Panc1 (cell line): ENCODE measurements at regions not wholly inside any gene's neighbourhood (a gene's known extent, or its start where the extent isn't known, plus 50 kb on each side); places are given as distances from the start of the nearest gene placed in this dataset.

ENCODE experiments used
- ATAC-seq: fragments of 200-7000 bp; cut with Tn5 transposase; 2 replicates; pipeline ENCODE4 v1.9.1; 2020; ENCODE audit warnings: mild to moderate bottlenecking, moderate library complexity
- BruUV-seq: library from RNA; stranded (reverse); fragments of 400-500 nt; replicated peaks from 2 replicates; lab custom pipeline; 2021; lab: Mats Ljungman, UMichigan
- CTCF ChIA-PET: fragments of 300-600 bp; sonication (Branson Sonifier 250); formaldehyde crosslinking; loops from one replicate; lab custom pipeline; 2022; ENCODE audit warnings: antibody characterized with exemption; lab: Charles Lee
- POLR2A ChIA-PET: fragments of 300-600 bp; sonication (Branson Sonifier 250); formaldehyde crosslinking; loops from one replicate; lab custom pipeline; 2022; ENCODE audit warnings: antibody characterized with exemption; lab: Charles Lee
- DNase-seq: peaks from one replicate; pipeline ENCODE4 v3.0.0-alpha.2; 2010; ENCODE audit warnings: low read depth, low spot score
- H3K27ac ChIP-seq: 2 replicates; pipeline ENCODE4 v1.5.1; 2011; ENCODE audit warnings: mild to moderate bottlenecking, low read length, inconsistent platforms
- H3K27me3 ChIP-seq: fragments of 200-500 bp; sonication (Bioruptor generic); 2 replicates; pipeline ENCODE4 v1.6.0; 2014; ENCODE audit warnings: low read length, inconsistent platforms; ENCODE audit not compliant: control insufficient read depth, insufficient read depth
- H3K36me3 ChIP-seq: fragments of 200-500 bp; sonication (Bioruptor generic); 2 replicates; pipeline ENCODE4 v1.5.1; 2014; ENCODE audit warnings: inconsistent platforms, mild to moderate bottlenecking, low read length, moderate library complexity; ENCODE audit not compliant: control insufficient read depth, insufficient read depth
- H3K4me1 ChIP-seq: 2 replicates; pipeline ENCODE4 v1.5.1; 2011; ENCODE audit warnings: inconsistent platforms, mild to moderate bottlenecking, low read length, moderate library complexity; ENCODE audit not compliant: control insufficient read depth, insufficient read depth
- H3K4me3 ChIP-seq, 2 experiments: 2 replicates each; pipeline ENCODE4 v1.5.1; 2011 to 2012; ENCODE audit warnings: low read depth in 2 of 2, low read length in 2 of 2, mild to moderate bottlenecking in 2 of 2, inconsistent platforms in 1 of 2, moderate library complexity in 1 of 2
- H3K9me3 ChIP-seq: fragments of 200-500 bp; sonication (Bioruptor generic); 2 replicates; pipeline ENCODE4 v1.5.1; 2014; ENCODE audit warnings: low read depth, mild to moderate bottlenecking, inconsistent platforms, low read length, moderate library complexity; ENCODE audit not compliant: control insufficient read depth, insufficient read depth
- POLR2AphosphoS5 ChIP-seq: IDR thresholded peaks from 2 replicates; pipeline ENCODE4 v1.6.1; 2012; ENCODE audit warnings: mild to moderate bottlenecking, low read depth, low read length, moderate library complexity
- REST ChIP-seq, 2 experiments: IDR thresholded peaks; 2 replicates each; pipeline ENCODE4 v1.6.1; 2011 to 2012; ENCODE audit warnings: low read depth in 2 of 2, control low read depth in 1 of 2, low read length in 1 of 2, mild to moderate bottlenecking in 1 of 2, moderate library complexity in 1 of 2; ENCODE audit not compliant: insufficient read depth in 1 of 2
- SIN3A ChIP-seq: IDR thresholded peaks from 2 replicates; pipeline ENCODE4 v1.6.1; 2012; ENCODE audit warnings: low read depth, mild to moderate bottlenecking, low read length, moderate library complexity, borderline replicate concordance; ENCODE audit not compliant: insufficient read depth
- TCF7L2 ChIP-seq: IDR thresholded peaks from 2 replicates; pipeline ENCODE4 v1.6.1; 2011; ENCODE audit warnings: mild to moderate bottlenecking, low read depth, low read length, inconsistent platforms
- in situ Hi-C: cut with HindIII; loops from 2 replicates; pipeline ENCODE4 v1.10.0; 2016; ENCODE audit warnings: low sequenced_read_pairs, low pct_unique_long_range_greater_than_20kb
- intact Hi-C: fragments of 100-400 bp; cut with micrococcal nuclease; formaldehyde crosslinking; loops from one replicate; pipeline ENCODE4 v1.10.0; 2022; ENCODE audit not compliant: unreplicated experiment
- TF ChIP-seq, protein P1 (sequence below): fragments of 450-650 bp; IDR thresholded peaks from 2 replicates; pipeline ENCODE4 v1.5.1; 2017; ENCODE audit warnings: mild to moderate bottlenecking

DNA sequence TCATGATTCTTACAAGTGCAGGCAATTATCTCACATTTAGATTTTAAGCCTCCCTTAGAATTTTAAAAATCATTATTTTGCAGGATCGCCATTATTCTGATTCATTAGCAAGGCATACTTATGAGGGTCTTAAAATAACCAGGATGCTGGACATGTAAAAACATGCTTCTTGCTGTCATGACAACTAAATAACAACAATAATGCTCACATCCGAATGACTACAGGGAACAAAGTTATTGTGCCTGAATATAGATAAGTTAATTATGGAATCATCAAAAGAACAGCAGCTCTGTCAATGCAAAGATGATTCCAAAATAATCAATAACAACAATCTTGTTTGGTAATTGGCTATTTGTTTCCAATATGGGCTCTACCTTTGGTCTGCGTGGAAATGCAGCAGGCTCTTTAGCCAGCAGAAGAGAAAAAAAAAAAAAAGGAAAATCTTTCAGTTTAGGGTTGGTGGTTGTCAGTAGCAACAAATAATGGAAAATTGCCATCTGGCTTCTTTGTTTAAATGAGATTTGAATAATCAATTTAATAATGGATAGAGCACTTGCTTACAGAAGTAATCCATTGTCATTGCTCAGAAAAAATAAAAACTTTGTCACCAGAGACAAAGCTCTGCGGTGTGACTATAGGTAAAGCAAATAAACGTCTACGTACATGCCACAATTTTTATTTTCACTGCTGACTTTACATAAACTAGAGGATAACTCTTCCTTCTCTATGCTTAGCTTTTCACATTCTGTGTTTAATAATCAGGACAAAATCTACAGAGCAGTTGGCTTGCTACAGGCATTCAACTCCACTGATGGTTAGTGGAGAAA is 468.9 kb upstream of the TSHZ3 start:
- no peaks in the 10 kb centered on the region for H3K36me3 ChIP-seq
- no peaks in the 10 kb centered on the region for H3K9me3 ChIP-seq
- no peak overlapping the region for H3K27ac ChIP-seq
- no peak for TF ChIP-seq SIN3A
- TF ChIP-seq TCF7L2, result no peak
- TF ChIP-seq REST (IDR thresholded peaks at IDR 0.05; ENCODE audit: insufficient read depth in 1 of 2, low read depth in 2 of 2, low read length in 1 of 2), result no peak
- no peak for TF ChIP-seq POLR2AphosphoS5
- TF ChIP-seq, protein P1, sequence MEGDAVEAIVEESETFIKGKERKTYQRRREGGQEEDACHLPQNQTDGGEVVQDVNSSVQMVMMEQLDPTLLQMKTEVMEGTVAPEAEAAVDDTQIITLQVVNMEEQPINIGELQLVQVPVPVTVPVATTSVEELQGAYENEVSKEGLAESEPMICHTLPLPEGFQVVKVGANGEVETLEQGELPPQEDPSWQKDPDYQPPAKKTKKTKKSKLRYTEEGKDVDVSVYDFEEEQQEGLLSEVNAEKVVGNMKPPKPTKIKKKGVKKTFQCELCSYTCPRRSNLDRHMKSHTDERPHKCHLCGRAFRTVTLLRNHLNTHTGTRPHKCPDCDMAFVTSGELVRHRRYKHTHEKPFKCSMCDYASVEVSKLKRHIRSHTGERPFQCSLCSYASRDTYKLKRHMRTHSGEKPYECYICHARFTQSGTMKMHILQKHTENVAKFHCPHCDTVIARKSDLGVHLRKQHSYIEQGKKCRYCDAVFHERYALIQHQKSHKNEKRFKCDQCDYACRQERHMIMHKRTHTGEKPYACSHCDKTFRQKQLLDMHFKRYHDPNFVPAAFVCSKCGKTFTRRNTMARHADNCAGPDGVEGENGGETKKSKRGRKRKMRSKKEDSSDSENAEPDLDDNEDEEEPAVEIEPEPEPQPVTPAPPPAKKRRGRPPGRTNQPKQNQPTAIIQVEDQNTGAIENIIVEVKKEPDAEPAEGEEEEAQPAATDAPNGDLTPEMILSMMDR, result no peak
- ATAC-seq (no peak), DNase-seq (no peak)
- ChIA-PET CTCF (no interaction called here), POLR2A (no interaction called here)
- no peaks in the 10 kb centered on the region; the same call in none of the 2 replicates for H3K27me3 ChIP-seq
- BruUV-seq, result no TSS peak
- H3K4me1 ChIP-seq, result no peaks in the 10 kb centered on the region
- intact Hi-C loops (no loop called here), in situ Hi-C loops (no loop called here)
- H3K4me3 ChIP-seq, result no peak overlapping the region

DNA sequence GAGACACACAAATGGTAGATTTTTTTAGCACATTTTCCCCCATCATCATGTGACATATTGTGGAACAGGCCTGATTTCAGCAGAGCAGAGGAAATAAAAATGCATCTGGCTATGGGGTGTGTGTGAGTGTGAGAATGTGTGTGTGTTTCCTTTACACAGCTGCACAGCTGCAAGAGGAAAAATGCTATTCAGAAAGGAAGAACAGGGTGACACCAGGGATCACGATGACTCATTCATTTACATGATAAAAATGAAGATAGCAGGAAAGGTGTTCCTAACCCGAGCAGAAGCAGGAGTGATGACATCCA is 469.5 kb upstream of the TSHZ3 start:
- POLR2A ChIA-PET, result no interaction called here
- BruUV-seq, result no TSS peak
- CTCF ChIA-PET, result no interaction called here
- in situ Hi-C loops (no loop called here), intact Hi-C loops (no loop called here)
- no peak for TF ChIP-seq TCF7L2
- no peak for TF ChIP-seq POLR2AphosphoS5
- no peak for TF ChIP-seq SIN3A
- TF ChIP-seq REST (IDR thresholded peaks at IDR 0.05; ENCODE audit: insufficient read depth in 1 of 2, low read depth in 2 of 2, low read length in 1 of 2), result no peak
- TF ChIP-seq, protein P1, result no peak
- H3K4me1 ChIP-seq, result no peaks in the 10 kb centered on the region
- ATAC-seq, result no peak
- no peaks in the 10 kb centered on the region for H3K36me3 ChIP-seq
- no peaks in the 10 kb centered on the region for H3K9me3 ChIP-seq
- H3K27ac ChIP-seq, result no peak overlapping the region
- H3K27me3 ChIP-seq, result no peaks in the 10 kb centered on the region; the same call in none of the 2 replicates
- no peak overlapping the region for H3K4me3 ChIP-seq
- DNase-seq, result no peak
